Calu3 (cell line): ENCODE measurements at regions not wholly inside any gene's neighbourhood (a gene's known extent, or its start where the extent isn't known, plus 50 kb on each side); places are given as distances from the start of the nearest gene placed in this dataset.

ENCODE experiments used
- BruUV-seq: library from RNA; stranded (reverse); fragments of 400-500 nt; replicated peaks from 2 replicates; lab custom pipeline; 2021; lab: Mats Ljungman, UMichigan
- CTCF ChIA-PET: fragments of 300-600 bp; sonication (Branson Sonifier 250); formaldehyde crosslinking; loops from one replicate; lab custom pipeline; 2022; ENCODE audit warnings: antibody characterized with exemption; lab: Charles Lee
- DNase-seq: peaks from one replicate; pipeline ENCODE4 v3.0.0; 2022
- H3K27ac Mint-ChIP-seq: one replicate; pipeline ENCODE4 v1.8.0; 2022; ENCODE audit warnings: mixed read lengths; ENCODE audit not compliant: unreplicated experiment
- H3K27me3 Mint-ChIP-seq: one replicate; pipeline ENCODE4 v1.8.0; 2022; ENCODE audit warnings: mixed read lengths; ENCODE audit not compliant: unreplicated experiment
- H3K36me3 Mint-ChIP-seq: one replicate; pipeline ENCODE4 v1.8.0; 2022; ENCODE audit warnings: mild to moderate bottlenecking, moderate library complexity, mixed read lengths; ENCODE audit not compliant: insufficient read depth, unreplicated experiment
- H3K4me1 Mint-ChIP-seq: one replicate; pipeline ENCODE4 v1.8.0; 2022; ENCODE audit warnings: mild to moderate bottlenecking, low read depth, mixed read lengths; ENCODE audit not compliant: unreplicated experiment
- H3K4me3 Mint-ChIP-seq: one replicate; pipeline ENCODE4 v1.8.0; 2022; ENCODE audit warnings: mild to moderate bottlenecking, low read depth, moderate library complexity, mixed read lengths; ENCODE audit not compliant: unreplicated experiment
- H3K9me3 Mint-ChIP-seq: one replicate; pipeline ENCODE4 v1.8.0; 2022; ENCODE audit warnings: low read depth, mixed read lengths; ENCODE audit not compliant: unreplicated experiment
- intact Hi-C: fragments of 100-400 bp; cut with micrococcal nuclease; formaldehyde crosslinking; loops from one replicate; pipeline ENCODE4 v1.10.0; 2022; ENCODE audit not compliant: unreplicated experiment
- TF ChIP-seq, protein P1 (sequence below): fragments of 200-600 bp; IDR thresholded peaks from one replicate; pipeline ENCODE4 v1.8.0; 2022; ENCODE audit warnings: antibody characterized with exemption; ENCODE audit not compliant: unreplicated experiment

DNA sequence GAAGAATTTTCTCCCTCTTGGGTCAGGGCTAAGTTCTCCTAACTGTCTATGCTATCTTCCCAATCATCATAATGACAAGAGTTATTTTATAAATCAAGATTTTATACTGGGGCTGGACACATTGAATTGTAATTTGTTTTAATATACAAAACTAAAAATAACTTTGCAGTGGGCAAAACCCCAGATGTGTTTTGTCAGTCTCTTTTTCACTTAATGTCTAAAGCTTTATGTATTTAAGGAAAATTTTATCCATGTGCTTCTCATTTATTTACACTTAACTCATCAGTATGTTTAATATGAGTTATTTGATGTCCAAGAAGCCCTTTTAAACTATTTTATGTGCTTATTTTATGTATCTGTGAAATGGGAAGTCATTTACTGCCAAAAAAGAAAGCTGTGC lies 362.8 kb upstream of the ADAMTSL1 start:
- TF ChIP-seq, protein P1, sequence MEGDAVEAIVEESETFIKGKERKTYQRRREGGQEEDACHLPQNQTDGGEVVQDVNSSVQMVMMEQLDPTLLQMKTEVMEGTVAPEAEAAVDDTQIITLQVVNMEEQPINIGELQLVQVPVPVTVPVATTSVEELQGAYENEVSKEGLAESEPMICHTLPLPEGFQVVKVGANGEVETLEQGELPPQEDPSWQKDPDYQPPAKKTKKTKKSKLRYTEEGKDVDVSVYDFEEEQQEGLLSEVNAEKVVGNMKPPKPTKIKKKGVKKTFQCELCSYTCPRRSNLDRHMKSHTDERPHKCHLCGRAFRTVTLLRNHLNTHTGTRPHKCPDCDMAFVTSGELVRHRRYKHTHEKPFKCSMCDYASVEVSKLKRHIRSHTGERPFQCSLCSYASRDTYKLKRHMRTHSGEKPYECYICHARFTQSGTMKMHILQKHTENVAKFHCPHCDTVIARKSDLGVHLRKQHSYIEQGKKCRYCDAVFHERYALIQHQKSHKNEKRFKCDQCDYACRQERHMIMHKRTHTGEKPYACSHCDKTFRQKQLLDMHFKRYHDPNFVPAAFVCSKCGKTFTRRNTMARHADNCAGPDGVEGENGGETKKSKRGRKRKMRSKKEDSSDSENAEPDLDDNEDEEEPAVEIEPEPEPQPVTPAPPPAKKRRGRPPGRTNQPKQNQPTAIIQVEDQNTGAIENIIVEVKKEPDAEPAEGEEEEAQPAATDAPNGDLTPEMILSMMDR, result no peak
- Mint-ChIP-seq H3K36me3 (no peaks in the 10 kb centered on the region), H3K9me3 (no peaks in the 10 kb centered on the region), H3K4me1 (no peaks in the 10 kb centered on the region), H3K4me3 (no peak overlapping the region), H3K27me3 (no peaks in the 10 kb centered on the region), H3K27ac (no peak overlapping the region)
- no TSS peak for BruUV-seq
- no peak for DNase-seq
- CTCF ChIA-PET, result no interaction called here
- intact Hi-C loops, result no loop called here

DNA sequence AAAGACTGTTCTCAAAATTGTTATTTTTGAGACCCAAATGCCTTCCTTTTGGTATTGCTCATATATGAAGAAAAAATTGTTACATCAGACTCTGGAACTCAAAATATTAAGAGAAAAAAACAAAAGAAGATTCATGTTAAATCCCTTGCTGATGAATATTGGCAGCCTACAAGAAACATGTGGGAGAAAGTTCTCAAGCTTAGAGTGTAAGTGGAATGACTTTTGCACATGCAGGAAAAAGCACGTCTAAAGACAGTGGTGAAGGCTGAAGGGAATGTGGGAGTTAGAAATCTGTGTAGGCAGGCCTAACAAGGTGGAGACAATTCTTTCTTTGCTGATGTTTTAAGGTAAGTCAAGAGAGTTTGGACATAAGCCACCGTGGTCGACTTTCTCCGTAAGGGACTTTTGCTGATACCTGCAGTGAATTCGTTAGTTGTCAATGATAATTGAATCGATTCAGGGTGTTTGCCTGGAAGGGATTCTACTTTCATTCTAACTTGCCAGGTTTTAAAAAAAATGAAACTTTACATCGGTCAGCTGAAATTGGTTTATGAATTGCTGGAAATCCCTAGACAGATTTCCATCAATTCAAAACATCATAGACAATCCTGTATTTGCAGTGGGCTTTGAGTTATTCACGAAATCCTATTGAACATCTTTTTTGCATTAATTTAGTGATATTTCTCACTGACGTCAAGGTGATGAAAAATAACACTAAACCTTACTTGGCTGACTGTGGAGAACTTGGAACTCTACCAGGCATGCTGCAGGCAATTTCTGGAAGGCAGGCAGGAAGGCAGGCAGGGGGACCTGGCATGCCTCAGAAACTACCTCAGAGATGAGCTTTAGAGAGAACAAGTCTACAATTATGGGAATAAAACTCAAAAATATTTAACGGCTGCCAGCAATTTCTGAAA lies 359.1 kb upstream of the ADAMTSL1 start:
- Mint-ChIP-seq H3K27me3 (no peaks in the 10 kb centered on the region), H3K27ac (no peak overlapping the region), H3K4me3 (no peak overlapping the region), H3K9me3 (no peaks in the 10 kb centered on the region), H3K36me3 (no peaks in the 10 kb centered on the region), H3K4me1 (no peaks in the 10 kb centered on the region)
- CTCF ChIA-PET, result no interaction called here
- DNase-seq, result no peak
- TF ChIP-seq, protein P1, result no peak
- BruUV-seq, result no TSS peak
- intact Hi-C loops, result no loop called here

DNA sequence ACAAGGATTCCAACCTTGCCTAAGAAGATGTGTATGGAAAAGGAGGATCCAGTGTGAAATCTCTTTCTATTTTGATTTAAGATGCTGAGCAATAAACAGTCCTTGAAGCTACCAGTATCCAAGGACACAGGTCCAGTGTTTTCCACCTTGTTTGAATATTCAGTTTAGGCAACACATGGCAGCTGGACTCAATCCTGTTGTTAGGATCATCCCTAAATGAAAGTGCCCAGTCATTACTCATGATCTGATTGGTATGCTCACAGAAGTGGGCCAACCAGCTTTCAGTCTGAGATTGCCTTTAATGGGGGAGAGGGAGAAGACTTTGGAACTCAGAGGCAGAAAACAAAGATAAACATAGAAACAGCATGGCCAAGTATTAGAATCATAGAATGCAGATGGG lies 355.7 kb upstream of the ADAMTSL1 start:
- TF ChIP-seq, protein P1, result no peak
- CTCF ChIA-PET, result no interaction called here
- Mint-ChIP-seq H3K27ac (no peak overlapping the region), H3K4me3 (no peak overlapping the region), H3K36me3 (no peaks in the 10 kb centered on the region), H3K4me1 (no peaks in the 10 kb centered on the region), H3K9me3 (no peaks in the 10 kb centered on the region), H3K27me3 (no peaks in the 10 kb centered on the region)
- no TSS peak for BruUV-seq
- DNase-seq, result no peak
- intact Hi-C loops, result no loop called here

DNA sequence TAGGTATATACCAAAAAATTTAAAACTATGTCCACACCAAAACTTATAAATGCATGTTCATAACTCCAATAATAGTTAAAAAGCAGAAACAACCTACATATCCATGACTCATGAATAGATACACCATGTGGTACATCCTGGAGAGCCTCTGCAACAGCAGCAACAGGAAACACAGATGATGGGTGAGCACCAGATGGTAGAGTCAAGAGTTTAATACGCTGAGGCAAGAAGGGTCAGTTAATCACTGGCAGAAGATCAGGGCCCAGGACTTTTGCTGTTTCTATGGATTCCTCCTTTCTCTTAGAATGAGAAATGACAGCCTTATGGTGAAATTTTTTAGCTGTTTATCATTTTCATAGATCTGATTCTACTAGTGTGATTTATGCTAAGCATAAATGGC lies 351.8 kb upstream of the ADAMTSL1 start:
- DNase-seq, result no peak
- H3K27ac Mint-ChIP-seq, result no peak overlapping the region
- BruUV-seq, result no TSS peak
- no peaks in the 10 kb centered on the region for H3K4me1 Mint-ChIP-seq
- no peaks in the 10 kb centered on the region for H3K9me3 Mint-ChIP-seq
- TF ChIP-seq, protein P1, result no peak
- intact Hi-C loops, result no loop called here
- CTCF ChIA-PET, result interaction anchor here (0.8 to 1.1 kb wide), 2 partner anchors 21 to 111 kb away, joined by 3 to 4 read pairs; no protein-coding TSS in a partner anchor
- H3K27me3 Mint-ChIP-seq, result no peaks in the 10 kb centered on the region
- no peaks in the 10 kb centered on the region for H3K36me3 Mint-ChIP-seq
- no peak overlapping the region for H3K4me3 Mint-ChIP-seq
